ENCODE measurements at regions not wholly inside any gene's neighbourhood (a gene's known extent, or its start where the extent isn't known, plus 50 kb on each side); places are given as distances from the start of the nearest gene placed in this dataset.

DNA sequence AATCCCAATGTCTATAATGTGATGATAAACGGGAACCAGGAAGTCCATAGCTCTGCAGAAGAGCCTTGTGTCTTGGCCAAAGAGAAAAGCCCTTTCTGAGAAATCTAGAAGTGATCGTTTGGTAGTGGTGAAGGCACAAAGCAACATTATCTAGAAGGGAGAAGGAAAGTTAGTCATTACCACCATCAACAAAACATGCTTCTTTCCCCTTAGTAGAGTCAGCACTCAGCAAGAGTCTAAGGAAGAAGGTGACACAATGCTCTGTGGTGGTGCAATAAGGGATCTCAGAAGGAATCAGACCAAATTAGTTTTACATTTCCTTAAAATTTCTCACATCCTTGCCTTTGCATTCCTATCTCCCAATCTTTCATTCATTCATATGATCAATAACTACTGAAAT, 134.4 kb upstream of the PRDX6 start:
- in situ Hi-C loops (cut with MboI) = no loop called here

More for the DNA sequence above, 134.4 kb upstream of the PRDX6 start:
- DNase-seq (ENCODE audit: low read depth, low spot score) = no peak
- Histone ChIP-seq H3K27me3 (replicated peaks in 1 of 2; ENCODE audit: control insufficient read depth in 2 of 2, insufficient read depth in 2 of 2, low read length in 1 of 2) (no peaks in the 10 kb centered on the region), H3K4me3 (no peak overlapping the region), H3K4me1 (ENCODE audit: control insufficient read depth, insufficient read depth, low read length) (no peaks in the 10 kb centered on the region), H4K20me1 (ENCODE audit: control insufficient read depth, insufficient read depth) (no peaks in the 10 kb centered on the region), H3K27ac (ENCODE audit: control insufficient read depth, insufficient read depth) (no peak overlapping the region), H3K36me3 (ENCODE audit: control insufficient read depth in 2 of 2, insufficient read depth in 2 of 2, low read length in 1 of 2) (no peaks in the 10 kb centered on the region), H3K4me2 (ENCODE audit: control insufficient read depth, insufficient read depth) (no peak overlapping the region), H3K9me3 (replicated peaks; ENCODE audit: control insufficient read depth, insufficient read depth, low read length) (peaks cover 1% of the 10 kb centered on the region; the same call in 2 of the 3 replicates), H3K79me2 (ENCODE audit: control insufficient read depth, insufficient read depth, low read length) (no peaks in the 10 kb centered on the region), H3K9ac (ENCODE audit: control insufficient read depth, insufficient read depth, low read length) (no peak overlapping the region), H2AFZ (ENCODE audit: control insufficient read depth, low read depth, low read length) (no peak overlapping the region)
- BruUV-seq (replicated peaks) = no TSS peak
- CTCF ChIA-PET = no interaction called here
- POLR2A ChIA-PET = no interaction called here
- SMC1A ChIA-PET (ENCODE audit: uncharacterized antibody, unreplicated experiment) = no interaction called here
- FAIRE-seq = no peak
- RAD21 ChIA-PET (ENCODE audit: unreplicated experiment) = no interaction called here
- intact Hi-C loops (cut with micrococcal nuclease; ENCODE audit: unreplicated experiment) = no loop called here
- 28% methylated on average over 2 of the region's 2 CpGs for WGBS (ENCODE audit: insufficient coverage, insufficient replicate concordance, low lambda C conversion rate, missing lambda C conversion rate)
- TF ChIP-seq, protein P1, sequence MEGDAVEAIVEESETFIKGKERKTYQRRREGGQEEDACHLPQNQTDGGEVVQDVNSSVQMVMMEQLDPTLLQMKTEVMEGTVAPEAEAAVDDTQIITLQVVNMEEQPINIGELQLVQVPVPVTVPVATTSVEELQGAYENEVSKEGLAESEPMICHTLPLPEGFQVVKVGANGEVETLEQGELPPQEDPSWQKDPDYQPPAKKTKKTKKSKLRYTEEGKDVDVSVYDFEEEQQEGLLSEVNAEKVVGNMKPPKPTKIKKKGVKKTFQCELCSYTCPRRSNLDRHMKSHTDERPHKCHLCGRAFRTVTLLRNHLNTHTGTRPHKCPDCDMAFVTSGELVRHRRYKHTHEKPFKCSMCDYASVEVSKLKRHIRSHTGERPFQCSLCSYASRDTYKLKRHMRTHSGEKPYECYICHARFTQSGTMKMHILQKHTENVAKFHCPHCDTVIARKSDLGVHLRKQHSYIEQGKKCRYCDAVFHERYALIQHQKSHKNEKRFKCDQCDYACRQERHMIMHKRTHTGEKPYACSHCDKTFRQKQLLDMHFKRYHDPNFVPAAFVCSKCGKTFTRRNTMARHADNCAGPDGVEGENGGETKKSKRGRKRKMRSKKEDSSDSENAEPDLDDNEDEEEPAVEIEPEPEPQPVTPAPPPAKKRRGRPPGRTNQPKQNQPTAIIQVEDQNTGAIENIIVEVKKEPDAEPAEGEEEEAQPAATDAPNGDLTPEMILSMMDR (IDR thresholded peaks at IDR 0.05 in 2 of 3, conservative IDR thresholded peaks at IDR 0.05 in 1 of 3; ENCODE audit: control insufficient read depth in 2 of 3, extremely low read depth in 1 of 3, insufficient read depth in 1 of 3, low read depth in 3 of 3, low read length in 3 of 3) = no peak
- TF ChIP-seq CEBPB (IDR thresholded peaks at IDR 0.05; ENCODE audit: borderline replicate concordance in 1 of 2, low read depth in 2 of 2, low read length in 2 of 2) = no peak
- TF ChIP-seq, protein P2, sequence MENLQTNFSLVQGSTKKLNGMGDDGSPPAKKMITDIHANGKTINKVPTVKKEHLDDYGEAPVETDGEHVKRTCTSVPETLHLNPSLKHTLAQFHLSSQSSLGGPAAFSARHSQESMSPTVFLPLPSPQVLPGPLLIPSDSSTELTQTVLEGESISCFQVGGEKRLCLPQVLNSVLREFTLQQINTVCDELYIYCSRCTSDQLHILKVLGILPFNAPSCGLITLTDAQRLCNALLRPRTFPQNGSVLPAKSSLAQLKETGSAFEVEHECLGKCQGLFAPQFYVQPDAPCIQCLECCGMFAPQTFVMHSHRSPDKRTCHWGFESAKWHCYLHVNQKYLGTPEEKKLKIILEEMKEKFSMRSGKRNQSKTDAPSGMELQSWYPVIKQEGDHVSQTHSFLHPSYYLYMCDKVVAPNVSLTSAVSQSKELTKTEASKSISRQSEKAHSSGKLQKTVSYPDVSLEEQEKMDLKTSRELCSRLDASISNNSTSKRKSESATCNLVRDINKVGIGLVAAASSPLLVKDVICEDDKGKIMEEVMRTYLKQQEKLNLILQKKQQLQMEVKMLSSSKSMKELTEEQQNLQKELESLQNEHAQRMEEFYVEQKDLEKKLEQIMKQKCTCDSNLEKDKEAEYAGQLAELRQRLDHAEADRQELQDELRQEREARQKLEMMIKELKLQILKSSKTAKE (IDR thresholded peaks at IDR 0.05; ENCODE audit: low read depth, poor library complexity, severe bottlenecking) = no peak
- TF ChIP-seq, protein P3, sequence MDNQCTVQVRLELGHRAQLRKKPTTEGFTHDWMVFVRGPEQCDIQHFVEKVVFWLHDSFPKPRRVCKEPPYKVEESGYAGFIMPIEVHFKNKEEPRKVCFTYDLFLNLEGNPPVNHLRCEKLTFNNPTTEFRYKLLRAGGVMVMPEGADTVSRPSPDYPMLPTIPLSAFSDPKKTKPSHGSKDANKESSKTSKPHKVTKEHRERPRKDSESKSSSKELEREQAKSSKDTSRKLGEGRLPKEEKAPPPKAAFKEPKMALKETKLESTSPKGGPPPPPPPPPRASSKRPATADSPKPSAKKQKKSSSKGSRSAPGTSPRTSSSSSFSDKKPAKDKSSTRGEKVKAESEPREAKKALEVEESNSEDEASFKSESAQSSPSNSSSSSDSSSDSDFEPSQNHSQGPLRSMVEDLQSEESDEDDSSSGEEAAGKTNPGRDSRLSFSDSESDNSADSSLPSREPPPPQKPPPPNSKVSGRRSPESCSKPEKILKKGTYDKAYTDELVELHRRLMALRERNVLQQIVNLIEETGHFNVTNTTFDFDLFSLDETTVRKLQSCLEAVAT (IDR thresholded peaks at IDR 0.05) = no peak
- TF ChIP-seq KLF5 (IDR thresholded peaks at IDR 0.05; ENCODE audit: partially characterized antibody) = no peak
- TF ChIP-seq NFYB (IDR thresholded peaks at IDR 0.05; ENCODE audit: insufficient read depth, low read depth, low read length) = no peak
- no peak for ATAC-seq

Data from GM12878 (cell line).